AG09309 (cell line): ENCODE measurements at regions not wholly inside any gene's neighbourhood (a gene's known extent, or its start where the extent isn't known, plus 50 kb on each side); places are given as distances from the start of the nearest gene placed in this dataset.
"Not testable (repeated sequence)": the region's sequence is repeated elsewhere in the genome, so short reads cannot be mapped to it uniquely, and the experiment has no call there.

Experiments used
- DNase-seq: peaks from one replicate; pipeline ENCODE4 v3.0.0-alpha.2; 2010; ENCODE audit warnings: low read depth
- H3K4me3 ChIP-seq: 2 replicates; pipeline ENCODE4 v1.5.1; 2011; ENCODE audit warnings: mild to moderate bottlenecking, low read depth, low read length, moderate library complexity; ENCODE audit not compliant: control insufficient read depth
- CTCF ChIP-seq: IDR thresholded peaks from 2 replicates; pipeline ENCODE4 v1.5.1; 2011; ENCODE audit warnings: mild to moderate bottlenecking, low read depth, low read length, inconsistent platforms; ENCODE audit not compliant: insufficient read depth, control insufficient read depth; ENCODE audit errors: missing control alignments

- no peak for TF ChIP-seq CTCF
Measured at GRCh38 chr21:27040738-27041469, 74.0 kb upstream of the ADAMTS5 start.

GRCh38 chr21:27036736-27037301 lies 69.9 kb upstream of the ADAMTS5 start:
- TF ChIP-seq CTCF, result no peak
- no peak for DNase-seq
- no peak overlapping the region for H3K4me3 ChIP-seq

More at GRCh38 chr21:27040738-27041469, 74.0 kb upstream of the ADAMTS5 start:
- DNase-seq, result no peak
- H3K4me3 ChIP-seq, result no peak overlapping the region

GRCh38 chr21:27035791-27036190 lies 68.9 kb upstream of the ADAMTS5 start:
- no peak for DNase-seq
- TF ChIP-seq CTCF, result no peak
- H3K4me3 ChIP-seq, result no peak overlapping the region

- H3K4me3 ChIP-seq, result no peak overlapping the region
- no peak for TF ChIP-seq CTCF
- no peak for DNase-seq
Measured at GRCh38 chr21:27034796-27035195, 67.9 kb upstream of the ADAMTS5 start.

GRCh38 chr21:27033471-27033870 lies 66.6 kb upstream of the ADAMTS5 start:
- H3K4me3 ChIP-seq, result no peak overlapping the region
- no peak for DNase-seq
- TF ChIP-seq CTCF, result no peak

- TF ChIP-seq CTCF, result no peak
- no peak for DNase-seq
- H3K4me3 ChIP-seq, result no peak overlapping the region
Measured at GRCh38 chr21:27026501-27026900, 59.6 kb upstream of the ADAMTS5 start.

- H3K4me3 ChIP-seq, DNase-seq: not testable (repeated sequence)
Measured at GRCh38 chr21:27025708-27026107, 58.8 kb upstream of the ADAMTS5 start.
